GM13976 (cell line): ENCODE measurements at regions not wholly inside any gene's neighbourhood (a gene's known extent, or its start where the extent isn't known, plus 50 kb on each side); places are given as distances from the start of the nearest gene placed in this dataset.

Experiments
- DNase-seq: peaks from one replicate; pipeline ENCODE4 v3.0.0; 2012; ENCODE audit warnings: low spot score
- CTCF ChIP-seq: IDR thresholded peaks from 2 replicates; pipeline ENCODE4 v1.5.1; 2012; ENCODE audit warnings: borderline replicate concordance, mild to moderate bottlenecking; ENCODE audit not compliant: insufficient read depth; ENCODE audit errors: extremely low read depth, missing control alignments, control extremely low read depth
- in situ Hi-C: fragments of 300-500 bp; cut with MboI; formaldehyde crosslinking; loops from one replicate; pipeline ENCODE4 v1.12.0; 2022; ENCODE audit warnings: low sequenced_read_pairs, mixed read lengths, inconsistent platforms; ENCODE audit not compliant: unreplicated experiment

- DNase-seq: no peak
- in situ Hi-C loops: no loop called here
- TF ChIP-seq CTCF: no peak
Observed at GRCh38 chr4:123838474-123838873, 441.9 kb downstream of the SPRY1 start.

- in situ Hi-C loops: no loop called here
Observed at GRCh38 chr4:123840197-123840596, 443.6 kb downstream of the SPRY1 start.

GRCh38 chr4:123841447-123842121 is 445.0 kb downstream of the SPRY1 start:
- in situ Hi-C loops: no loop called here
- no peak for TF ChIP-seq CTCF
- no peak for DNase-seq

More at GRCh38 chr4:123840197-123840596, 443.6 kb downstream of the SPRY1 start:
- no peak for DNase-seq
- no peak for TF ChIP-seq CTCF

- DNase-seq: no peak
- in situ Hi-C loops: no loop called here
- no peak for TF ChIP-seq CTCF
Observed at GRCh38 chr4:123843137-123843536, 446.5 kb downstream of the SPRY1 start.

- no peak for DNase-seq
- TF ChIP-seq CTCF: no peak
- in situ Hi-C loops: no loop called here
Observed at GRCh38 chr4:123844374-123844773, 447.8 kb downstream of the SPRY1 start.

- no peak for TF ChIP-seq CTCF
- in situ Hi-C loops: no loop called here
- DNase-seq: no peak
Observed at GRCh38 chr4:123846092-123846491, 449.5 kb downstream of the SPRY1 start.
